DMS53 treated with DMSO at 0.1 percent for 48 hours (cell line): ENCODE measurements at regions not wholly inside any gene's neighbourhood (a gene's known extent, or its start where the extent isn't known, plus 50 kb on each side); places are given as distances from the start of the nearest gene placed in this dataset.

Experiments used
- DNase-seq: peaks from one replicate; lab custom pipeline; 2025; ENCODE audit not compliant: unreplicated experiment; lab: John Stamatoyannopoulos, UW

- no peak for DNase-seq
These were observed 1713.5 kb upstream of the ACO1 start for GRCh38 chr9:30670805-30671562.

GRCh38 chr9:30673132-30673531 is 1711.3 kb upstream of the ACO1 start:
- DNase-seq = no peak

GRCh38 chr9:30676651-30677050 is 1707.8 kb upstream of the ACO1 start:
- no peak for DNase-seq

GRCh38 chr9:30677221-30677620 is 1707.2 kb upstream of the ACO1 start:
- no peak for DNase-seq

- no peak for DNase-seq
These were observed 1695.6 kb upstream of the ACO1 start for GRCh38 chr9:30688801-30689200.

GRCh38 chr9:30697958-30698357 is 1686.5 kb upstream of the ACO1 start:
- DNase-seq = no peak

GRCh38 chr9:30711591-30711990 is 1672.9 kb upstream of the ACO1 start:
- DNase-seq = no peak

- DNase-seq = no peak
These were observed 1671.2 kb upstream of the ACO1 start for GRCh38 chr9:30713243-30713642.

- no peak for DNase-seq
These were observed 1670.1 kb upstream of the ACO1 start for GRCh38 chr9:30714389-30714788.

GRCh38 chr9:30718483-30718882 is 1666.0 kb upstream of the ACO1 start:
- DNase-seq = no peak

- DNase-seq = no peak
These were observed 1662.4 kb upstream of the ACO1 start for GRCh38 chr9:30722065-30722464.

- DNase-seq = no peak
These were observed 1660.8 kb upstream of the ACO1 start for GRCh38 chr9:30723656-30724055.

GRCh38 chr9:30732060-30732459 is 1652.4 kb upstream of the ACO1 start:
- no peak for DNase-seq

- no peak for DNase-seq
These were observed 1639.6 kb upstream of the ACO1 start for GRCh38 chr9:30744871-30745270.

- no peak for DNase-seq
These were observed 1637.9 kb upstream of the ACO1 start for GRCh38 chr9:30746589-30746988.

GRCh38 chr9:30757723-30758122 is 1626.7 kb upstream of the ACO1 start:
- DNase-seq = no peak

- DNase-seq = no peak
These were observed 1625.6 kb upstream of the ACO1 start for GRCh38 chr9:30758726-30759446.

GRCh38 chr9:30765318-30765717 is 1619.1 kb upstream of the ACO1 start:
- no peak for DNase-seq

- DNase-seq = no peak
These were observed 1613.2 kb upstream of the ACO1 start for GRCh38 chr9:30771163-30771708.

GRCh38 chr9:30771760-30772159 is 1612.7 kb upstream of the ACO1 start:
- DNase-seq = no peak

GRCh38 chr9:30773427-30773826 is 1611.0 kb upstream of the ACO1 start:
- no peak for DNase-seq

- peak; percentile 48 for DNase-seq
These were observed 1610.1 kb upstream of the ACO1 start for GRCh38 chr9:30774326-30774725.
